Left lung (tissue), 4 donors: ENCODE measurements at regions not wholly inside any gene's neighbourhood (a gene's known extent, or its start where the extent isn't known, plus 50 kb on each side); places are given as distances from the start of the nearest gene placed in this dataset.

ENCODE experiments used
- ATAC-seq: fragments of 200-7000 bp; cut with Tn5 transposase; one replicate; pipeline ENCODE4 v1.9.1; 2020; ENCODE audit warnings: moderate library complexity
- DNase-seq, 4 donors: peaks; one replicate each; pipeline ENCODE4 v3.0.0-alpha.2; 2013 to 2020
- H3K27ac ChIP-seq, 2 donors: fragments of 200-600 bp; sonication (generic) in 1 of 2; one replicate each; pipeline versions ENCODE4 v1.5.0 to v1.8.0; 2020 to 2021
- H3K27me3 ChIP-seq, 2 donors: fragments of 200-600 bp; sonication (generic) in 1 of 2; one replicate each; pipeline versions ENCODE4 v1.5.0 to v1.8.0; 2020 to 2021
- H3K36me3 ChIP-seq, 2 donors: fragments of 200-600 bp; sonication (generic) in 1 of 2; one replicate each; pipeline versions ENCODE4 v1.5.0 to v1.8.0; 2020 to 2021
- H3K4me1 ChIP-seq, 2 donors: fragments of 200-600 bp; one replicate each; pipeline ENCODE4 v1.8.0; 2021
- H3K4me3 ChIP-seq, 2 donors: fragments of 200-600 bp; sonication (generic) in 1 of 2; one replicate each; pipeline versions ENCODE4 v1.5.0 to v1.8.0; 2020 to 2021; ENCODE audit warnings: mild to moderate bottlenecking in 1 of 2
- H3K9me3 ChIP-seq, 2 donors: fragments of 200-600 bp; sonication (generic) in 1 of 2; one replicate each; pipeline versions ENCODE4 v1.5.0 to v1.8.0; 2020 to 2021
- CTCF ChIP-seq, 2 donors: fragments of 200-600 bp; sonication (generic) in 1 of 2; IDR thresholded peaks; one replicate each; pipeline versions ENCODE4 v1.5.0 to v1.8.0; 2021; ENCODE audit warnings: antibody characterized with exemption in 2 of 2
- intact Hi-C, 2 donors: fragments of 100-400 bp; cut with DNase I; formaldehyde crosslinking; loops; one replicate each; pipeline versions ENCODE4 v1.11.2 to v1.14.2; 2022
- donor health status: DM: no; HTN: yes; CAD: no.
- donor health status: DM: no; HTN: no; CAD: no.

GRCh38 chr1:80258659-80259058 lies 1252.1 kb upstream of the ADGRL4 start:
- intact Hi-C loops, result no loop called here
- H3K27ac ChIP-seq, result no peak overlapping the region
- no peaks in the 10 kb centered on the region for H3K27me3 ChIP-seq
- H3K4me3 ChIP-seq, result no peak overlapping the region
- no peak for TF ChIP-seq CTCF (IDR thresholded peaks at IDR 0.05)
- H3K9me3 ChIP-seq, result peaks cover 0 to 30% of the 10 kb centered on the region in 2 donors
- DNase-seq, result no peak
- no peak for ATAC-seq
- no peaks in the 10 kb centered on the region for H3K4me1 ChIP-seq
- no peaks in the 10 kb centered on the region for H3K36me3 ChIP-seq

DNA sequence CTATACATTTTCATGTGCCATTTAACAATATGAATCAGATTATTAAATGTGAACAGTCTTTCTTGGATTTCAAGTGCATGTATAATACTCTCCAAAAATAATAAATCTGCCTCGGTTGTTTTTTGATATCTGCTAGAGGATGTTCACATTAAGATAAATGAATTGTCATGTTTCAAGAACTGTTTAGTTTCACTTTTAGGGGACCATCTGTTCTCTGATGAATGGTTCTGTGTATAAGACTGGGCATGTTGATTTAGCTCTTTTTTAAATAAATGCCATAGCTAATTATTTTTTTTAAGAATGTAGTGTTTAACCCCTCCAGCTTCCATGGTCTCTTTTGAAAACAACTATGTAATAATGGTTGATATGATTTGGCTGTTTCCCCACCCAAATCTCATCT lies 1245.1 kb upstream of the ADGRL4 start:
- intact Hi-C loops, result no loop called here
- H3K4me3 ChIP-seq, result no peak overlapping the region
- no peak for DNase-seq

DNA sequence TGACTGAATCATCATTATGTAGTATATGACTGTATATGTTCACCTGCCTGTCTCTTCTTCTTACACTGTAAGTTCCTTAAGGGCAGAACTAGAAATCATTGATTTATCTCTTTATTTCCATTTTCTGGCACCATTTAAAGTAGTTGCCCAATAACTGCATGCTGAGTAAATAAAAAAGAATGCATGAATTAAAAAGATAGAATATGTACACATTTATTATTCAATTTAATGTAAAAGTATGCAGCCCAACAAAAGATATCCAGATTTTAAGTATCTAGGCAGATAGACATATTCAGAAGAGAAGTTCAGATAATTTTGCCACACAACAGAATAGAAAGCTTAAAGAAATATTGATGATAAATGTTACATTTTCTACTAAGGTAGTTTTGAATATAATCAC lies 1244.6 kb upstream of the ADGRL4 start:
- no peaks in the 10 kb centered on the region for H3K27me3 ChIP-seq
- TF ChIP-seq CTCF (IDR thresholded peaks at IDR 0.05), result no peak
- H3K27ac ChIP-seq, result no peak overlapping the region
- DNase-seq (no peak), ATAC-seq (no peak)
- H3K4me1 ChIP-seq, result no peaks in the 10 kb centered on the region
- peaks cover 0 to 18% of the 10 kb centered on the region in 2 donors for H3K9me3 ChIP-seq
- no peak overlapping the region for H3K4me3 ChIP-seq
- intact Hi-C loops, result no loop called here
- H3K36me3 ChIP-seq, result no peaks in the 10 kb centered on the region

More for the DNA sequence above, 1245.1 kb upstream of the ADGRL4 start:
- no peak for TF ChIP-seq CTCF (IDR thresholded peaks at IDR 0.05)
- no peak for ATAC-seq
- Histone ChIP-seq H3K4me1 (no peaks in the 10 kb centered on the region), H3K27me3 (no peaks in the 10 kb centered on the region), H3K27ac (no peak overlapping the region), H3K9me3 (peaks cover 0 to 18% of the 10 kb centered on the region in 2 donors), H3K36me3 (no peaks in the 10 kb centered on the region)

GRCh38 chr1:80250573-80251168 lies 1244.1 kb upstream of the ADGRL4 start:
- intact Hi-C loops, result no loop called here
- Histone ChIP-seq H3K9me3 (peaks cover 0 to 18% of the 10 kb centered on the region in 2 donors), H3K27ac (no peak overlapping the region), H3K36me3 (no peaks in the 10 kb centered on the region), H3K4me3 (no peak overlapping the region), H3K27me3 (no peaks in the 10 kb centered on the region), H3K4me1 (no peaks in the 10 kb centered on the region)
- DNase-seq, result no peak
- TF ChIP-seq CTCF (IDR thresholded peaks at IDR 0.05), result no peak
- ATAC-seq, result no peak

DNA sequence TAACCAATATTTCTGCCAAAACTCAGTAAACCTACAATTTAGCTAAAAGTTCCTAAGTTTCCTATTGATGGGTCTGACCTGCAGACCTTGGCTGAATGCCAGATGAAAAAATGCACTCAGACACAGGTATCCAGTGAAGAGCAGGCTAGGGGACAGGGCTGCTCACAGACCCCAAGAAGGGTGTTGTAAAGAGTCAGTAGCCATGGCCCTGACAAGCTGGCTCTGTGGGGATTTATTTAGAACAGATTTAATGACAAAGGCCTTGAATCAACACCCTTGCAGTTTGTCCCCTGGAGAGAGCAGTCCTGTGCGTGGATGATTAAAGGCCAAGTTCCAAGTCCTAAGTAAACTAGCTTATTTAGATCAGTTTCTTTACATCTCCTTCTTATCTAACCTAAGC lies 1243.2 kb upstream of the ADGRL4 start:
- no peaks in the 10 kb centered on the region for H3K4me1 ChIP-seq
- no peak for DNase-seq
- no peak for ATAC-seq
- TF ChIP-seq CTCF (IDR thresholded peaks at IDR 0.05), result no peak
- H3K27me3 ChIP-seq, result no peaks in the 10 kb centered on the region
- peaks cover 0 to 18% of the 10 kb centered on the region in 2 donors for H3K9me3 ChIP-seq
- intact Hi-C loops, result no loop called here
- no peak overlapping the region for H3K4me3 ChIP-seq
- H3K27ac ChIP-seq, result no peak overlapping the region
- no peaks in the 10 kb centered on the region for H3K36me3 ChIP-seq
